NB4 (cell line): ENCODE measurements at regions not wholly inside any gene's neighbourhood (a gene's known extent, or its start where the extent isn't known, plus 50 kb on each side); places are given as distances from the start of the nearest gene placed in this dataset.

ENCODE experiments used
- DNase-seq: peaks from one replicate; pipeline ENCODE4 v3.0.0; 2010; ENCODE audit warnings: low read depth
- H3K4me3 ChIP-seq: one replicate; pipeline ENCODE4 v1.5.1; 2011; ENCODE audit warnings: mild to moderate bottlenecking, low read depth, low read length, moderate library complexity
- CTCF ChIP-seq: IDR thresholded peaks from one replicate; pipeline ENCODE4 v1.5.1; 2012; ENCODE audit warnings: low read depth, low read length
- MAX ChIP-seq: IDR thresholded peaks from 2 replicates; pipeline ENCODE4 v1.6.1; 2011; ENCODE audit warnings: low read depth, low read length
- MYC ChIP-seq: IDR thresholded peaks from 2 replicates; pipeline ENCODE4 v1.6.1; 2011; ENCODE audit warnings: low read depth, low read length
- POLR2A ChIP-seq: IDR thresholded peaks from 2 replicates; pipeline ENCODE4 v1.6.1; 2011; ENCODE audit warnings: mild to moderate bottlenecking; ENCODE audit not compliant: insufficient read length; ENCODE audit errors: extremely low read depth

GRCh38 chr4:137701401-137701800 lies 169.1 kb upstream of the PCDH18 start:
- DNase-seq, result no peak
- TF ChIP-seq CTCF, result no peak
- no peak for TF ChIP-seq MAX
- TF ChIP-seq MYC, result no peak
- TF ChIP-seq POLR2A, result no peak
- H3K4me3 ChIP-seq, result no peak overlapping the region

GRCh38 chr4:137700751-137701150 lies 168.5 kb upstream of the PCDH18 start:
- TF ChIP-seq MAX (no peak), POLR2A (no peak), MYC (no peak), CTCF (no peak)
- no peak overlapping the region for H3K4me3 ChIP-seq
- no peak for DNase-seq

- TF ChIP-seq MYC (no peak), MAX (no peak), CTCF (no peak), POLR2A (no peak)
- H3K4me3 ChIP-seq, result no peak overlapping the region
- no peak for DNase-seq
Observed at GRCh38 chr4:137700072-137700471, 167.8 kb upstream of the PCDH18 start.

GRCh38 chr4:137694138-137694537 lies 161.8 kb upstream of the PCDH18 start:
- DNase-seq, result no peak
- TF ChIP-seq CTCF, result no peak
- no peak for TF ChIP-seq MAX
- TF ChIP-seq POLR2A, result no peak
- TF ChIP-seq MYC, result no peak
- H3K4me3 ChIP-seq, result no peak overlapping the region

GRCh38 chr4:137693641-137694040 lies 161.3 kb upstream of the PCDH18 start:
- TF ChIP-seq CTCF (no peak), MAX (no peak), POLR2A (no peak), MYC (no peak)
- no peak for DNase-seq

GRCh38 chr4:137692205-137692604 lies 159.9 kb upstream of the PCDH18 start:
- DNase-seq, result no peak
- TF ChIP-seq CTCF (no peak), MYC (no peak), POLR2A (no peak), MAX (no peak)
- no peak overlapping the region for H3K4me3 ChIP-seq

More at GRCh38 chr4:137693641-137694040, 161.3 kb upstream of the PCDH18 start:
- H3K4me3 ChIP-seq, result no peak overlapping the region
